ENCODE measurements at regions not wholly inside any gene's neighbourhood (a gene's known extent, or its start where the extent isn't known, plus 50 kb on each side); places are given as distances from the start of the nearest gene placed in this dataset.
A peak's percentile ranks its signal among the peaks of the same experiment; 100 is the strongest.
"Not testable (repeated sequence)": the region's sequence is repeated elsewhere in the genome, so short reads cannot be mapped to it uniquely, and the experiment has no call there.

DNA sequence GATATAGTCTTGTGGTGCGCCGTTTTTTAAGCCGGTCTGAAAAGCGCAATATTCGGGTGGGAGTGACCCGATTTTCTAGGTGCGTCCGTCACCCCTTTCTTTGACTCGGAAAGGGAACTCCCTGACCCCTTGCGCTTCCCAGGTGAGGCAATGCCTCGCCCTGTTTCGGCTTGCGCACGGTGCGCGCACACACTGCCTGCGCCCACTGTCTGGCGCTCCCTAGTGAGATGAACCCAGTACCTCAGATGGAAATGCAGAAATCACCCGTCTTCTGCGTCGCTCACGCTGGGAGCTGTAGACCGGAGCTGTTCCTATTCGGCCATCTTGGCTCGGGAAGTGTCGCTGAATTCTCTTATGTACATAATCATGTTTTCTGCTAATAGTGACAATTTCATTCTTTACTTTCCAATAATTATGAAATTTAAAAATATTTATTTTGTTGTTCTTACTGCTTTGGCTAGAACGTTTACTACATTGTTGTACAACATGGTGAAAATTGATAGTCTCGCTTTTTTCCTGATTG lies 61.2 kb upstream of the MINDY3 start:
- not testable (repeated sequence) for DNase-seq

DNA sequence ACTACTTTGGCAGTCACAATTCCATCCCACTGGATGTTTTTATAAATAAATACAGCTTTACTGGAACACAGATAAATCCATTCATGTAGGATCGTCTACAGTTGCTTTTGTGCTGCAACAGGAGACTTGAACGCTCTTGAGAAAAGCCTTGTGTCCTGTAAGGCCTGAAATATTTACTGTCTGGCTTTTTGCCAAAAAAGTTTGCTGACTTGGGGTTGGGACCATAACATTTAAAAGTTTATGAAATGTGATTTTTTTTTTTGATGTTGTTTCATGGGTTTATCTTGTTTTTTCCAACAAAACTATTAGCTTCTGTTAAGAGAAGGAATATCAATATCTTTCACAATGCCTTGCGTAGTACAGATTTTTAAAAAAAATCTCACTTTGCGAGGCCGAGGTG lies 71.1 kb upstream of the MINDY3 start:
- no peak for DNase-seq

DNA sequence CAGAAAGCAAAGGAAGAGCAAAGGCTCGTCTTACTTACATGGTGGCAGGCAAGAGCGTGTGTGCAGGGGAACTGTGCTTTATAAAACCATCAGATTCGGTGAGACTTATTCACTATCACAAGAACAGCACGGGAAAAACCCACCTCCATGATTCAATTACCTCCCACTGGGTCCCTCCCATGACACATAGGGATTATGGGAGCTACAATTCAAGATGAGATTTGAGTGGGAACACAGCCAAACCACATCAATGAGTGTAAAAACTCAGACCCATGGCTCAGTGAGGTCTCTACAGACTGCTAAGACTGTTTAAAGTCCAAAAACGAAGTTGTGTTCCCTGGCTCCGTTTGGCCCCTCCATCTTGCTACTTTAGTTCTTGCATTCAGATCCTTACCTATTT lies 79.2 kb upstream of the MINDY3 start:
- not testable (repeated sequence) for DNase-seq

DNA sequence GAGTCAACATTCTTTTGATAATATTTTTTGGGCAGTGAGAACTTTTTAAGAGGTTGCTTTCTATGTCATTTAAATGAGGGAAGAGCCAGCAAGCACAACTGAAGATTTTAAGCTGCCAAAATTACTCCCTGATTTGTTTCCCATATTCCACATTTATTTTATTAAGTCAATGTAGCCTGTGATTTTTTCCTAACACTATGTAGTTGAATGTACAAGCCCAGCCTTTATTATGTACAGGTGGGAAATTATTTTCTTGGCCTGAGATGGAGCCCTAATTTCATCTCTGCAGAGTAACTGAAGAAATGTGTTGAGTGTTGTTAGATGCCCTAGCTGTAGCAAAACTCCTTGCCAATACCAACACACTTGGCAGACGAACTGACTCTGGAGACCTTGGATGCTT lies 83.1 kb upstream of the MINDY3 start:
- DNase-seq: no peak

DNA sequence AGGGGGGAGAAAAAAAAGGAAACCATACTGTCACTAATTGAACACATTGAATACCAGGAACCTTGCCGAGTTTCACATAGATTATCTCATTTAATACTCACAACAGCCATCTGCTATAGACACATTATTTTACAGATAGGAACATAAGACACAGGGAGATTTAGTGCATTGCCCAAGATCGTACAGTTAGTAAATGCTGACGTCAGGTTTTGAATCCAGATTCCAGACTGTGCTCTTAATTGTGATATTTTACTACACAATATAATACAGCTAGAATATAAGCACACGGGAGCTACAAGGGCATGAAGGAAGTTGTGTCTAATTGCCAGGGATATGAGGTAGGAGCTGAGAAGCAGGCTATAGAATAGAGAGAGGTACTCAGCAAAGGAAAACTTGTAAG lies 93.9 kb upstream of the MINDY3 start:
- DNase-seq: no peak

DNA sequence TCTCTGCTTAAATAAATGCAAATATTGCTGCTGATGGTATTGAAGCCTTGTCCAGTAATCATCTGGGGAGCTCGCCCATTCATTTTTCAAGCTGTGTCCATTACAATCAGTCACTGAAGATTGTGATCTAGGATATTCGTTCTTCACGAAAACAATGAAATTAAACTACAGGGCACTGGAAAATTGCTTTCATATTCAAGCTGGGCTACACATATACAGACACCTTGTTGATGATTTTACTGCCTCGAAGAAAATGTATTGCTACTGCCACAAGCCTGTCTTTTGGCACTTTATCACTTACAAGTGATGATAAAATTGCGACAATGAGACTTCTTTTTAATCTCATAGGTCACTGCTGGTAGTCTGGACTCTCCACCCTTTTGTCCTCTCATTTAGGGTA lies 100.0 kb upstream of the MINDY3 start:
- no peak for DNase-seq

DNA sequence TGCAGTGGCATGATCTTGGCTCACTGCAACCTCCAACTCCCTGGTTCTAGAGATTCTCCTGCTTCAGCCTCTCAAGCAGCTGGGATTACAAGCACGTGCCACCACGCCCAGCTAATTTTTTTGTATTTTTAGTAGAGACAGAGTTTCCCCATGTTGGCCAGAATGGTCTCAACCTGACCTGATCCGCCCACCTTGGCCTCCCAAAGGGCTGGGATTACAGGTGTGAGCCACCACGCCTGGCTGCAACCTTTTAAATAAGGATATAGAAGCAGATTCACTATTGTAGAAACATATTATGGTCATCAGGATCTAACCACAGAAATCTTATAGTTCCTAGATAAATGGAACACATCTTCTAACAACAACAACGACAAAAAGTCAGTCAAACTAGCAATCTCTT lies 112.4 kb upstream of the MINDY3 start:
- not testable (repeated sequence) for DNase-seq

DNA sequence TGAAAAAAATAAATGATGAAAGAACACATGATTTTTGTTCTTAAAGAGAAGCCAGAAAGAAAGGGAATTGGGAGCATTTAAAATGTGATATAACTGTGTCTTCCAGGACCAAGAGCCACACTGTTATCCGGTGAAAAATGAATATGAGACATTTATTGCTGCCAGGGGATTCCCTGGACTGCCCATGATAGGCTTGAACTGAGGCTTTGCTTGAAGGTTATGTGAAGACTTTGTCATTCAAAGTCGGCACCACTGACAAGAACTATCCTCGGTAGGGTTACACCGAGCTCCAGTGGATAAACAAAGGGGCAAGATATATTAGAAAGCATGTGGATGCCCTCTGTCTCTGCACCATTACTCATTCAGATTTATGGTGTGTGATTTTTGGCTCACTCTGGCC lies 125.4 kb upstream of the MINDY3 start:
- DNase-seq: no peak

DNA sequence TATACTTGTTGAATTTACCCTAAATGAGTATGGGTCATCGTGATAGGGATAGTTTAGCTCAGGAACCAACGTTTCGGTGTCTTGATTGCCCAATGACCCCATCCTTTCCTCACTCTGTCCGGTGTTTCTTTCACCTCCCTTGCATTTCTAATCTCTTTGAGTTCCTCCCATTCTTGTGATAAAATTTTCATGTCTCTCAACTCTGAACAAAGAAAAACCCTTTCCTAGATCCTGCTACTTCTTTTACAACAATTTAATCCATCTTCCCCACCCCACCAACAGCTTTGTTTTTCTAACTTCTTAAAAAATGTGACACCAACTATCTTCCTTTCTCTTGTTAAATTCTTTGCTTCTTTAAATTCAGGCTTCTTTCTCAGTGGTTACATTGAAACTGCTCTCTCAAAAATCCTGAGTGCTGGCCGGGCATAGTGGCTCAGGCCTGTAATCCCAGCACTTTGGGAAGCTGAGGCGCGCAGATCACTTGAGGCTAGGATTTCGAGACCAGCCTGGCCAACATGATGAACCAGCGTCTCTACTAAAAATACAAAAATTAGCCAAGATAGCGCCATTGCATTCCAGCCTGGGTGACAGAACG lies 130.3 kb upstream of the MINDY3 start:
- DNase-seq: no peak

DNA sequence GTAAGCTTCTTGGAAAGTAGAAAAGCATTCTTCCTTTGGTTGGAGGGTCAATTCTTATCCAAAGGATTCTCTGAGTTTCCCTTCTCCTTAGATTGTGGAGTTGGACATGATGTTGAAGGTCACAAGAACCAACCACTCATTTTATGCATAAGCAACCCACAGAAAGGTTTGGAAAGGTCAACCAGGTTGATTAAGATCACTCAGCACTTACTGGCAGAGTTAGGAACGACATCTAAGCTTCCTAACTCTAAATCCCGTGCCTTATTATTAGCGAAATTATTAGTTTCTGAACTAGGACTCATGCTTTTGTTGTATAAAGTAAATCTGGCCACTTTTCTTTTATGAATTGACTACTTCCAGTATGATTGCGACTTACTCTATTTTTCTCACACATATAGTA lies 137.0 kb upstream of the MINDY3 start:
- DNase-seq: no peak

DNA sequence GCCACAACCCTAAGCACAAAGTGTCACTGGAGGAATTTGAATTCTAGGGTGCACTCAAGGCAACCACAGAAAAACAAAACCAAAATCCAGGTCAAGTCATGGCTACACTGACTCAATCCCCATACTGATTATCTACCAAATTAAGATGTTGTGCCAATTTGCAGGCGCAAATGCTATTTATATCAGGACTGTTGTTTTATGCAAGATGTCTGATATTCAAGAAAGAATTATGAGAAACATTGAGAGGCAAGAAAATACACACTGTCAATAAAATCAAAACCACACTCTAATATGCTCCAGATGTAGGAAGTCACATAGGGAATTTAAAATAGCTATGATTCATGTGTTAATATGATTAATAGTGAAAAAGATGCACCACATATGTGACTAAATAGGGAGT lies 141.3 kb upstream of the MINDY3 start:
- DNase-seq: no peak

DNA sequence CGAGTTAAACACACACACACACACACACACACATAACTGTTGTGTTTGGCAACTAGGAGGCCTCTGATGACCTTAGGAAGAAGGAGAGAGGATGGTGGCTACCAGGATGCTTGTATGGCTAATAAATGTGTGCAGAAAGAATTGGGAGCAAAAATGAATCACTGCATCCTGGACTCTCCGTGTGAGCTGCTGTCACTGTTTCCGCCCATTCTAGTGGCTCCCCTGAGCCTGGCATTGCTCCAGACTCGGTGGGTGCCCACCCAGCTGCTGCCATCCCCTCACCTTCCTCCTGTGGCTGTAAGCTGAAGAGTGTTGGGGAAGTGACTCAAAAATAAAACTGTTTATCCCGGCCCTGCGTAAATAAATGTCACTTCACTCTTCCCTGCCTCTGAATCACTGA lies 149.5 kb upstream of the MINDY3 start:
- DNase-seq: no peak

DNA sequence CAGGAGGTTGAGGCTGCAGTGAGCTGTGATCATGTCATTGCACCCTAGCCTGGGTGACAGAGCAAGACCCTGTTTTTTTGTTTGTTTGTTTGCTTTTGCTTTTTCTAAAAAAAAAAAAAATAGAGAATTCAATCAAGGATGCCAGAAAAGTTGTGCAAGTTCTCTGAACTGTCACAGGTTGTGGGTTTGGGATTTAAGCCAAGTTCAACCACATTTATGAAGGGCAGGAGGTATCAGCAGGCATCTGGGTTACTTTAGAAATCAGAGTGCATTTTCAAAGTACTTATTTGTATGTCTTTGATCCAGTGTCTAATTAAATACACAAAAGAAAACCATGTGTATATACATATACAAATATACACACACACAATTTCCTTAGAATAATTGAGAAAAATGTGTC lies 151.2 kb upstream of the MINDY3 start:
- DNase-seq: no peak

DNA sequence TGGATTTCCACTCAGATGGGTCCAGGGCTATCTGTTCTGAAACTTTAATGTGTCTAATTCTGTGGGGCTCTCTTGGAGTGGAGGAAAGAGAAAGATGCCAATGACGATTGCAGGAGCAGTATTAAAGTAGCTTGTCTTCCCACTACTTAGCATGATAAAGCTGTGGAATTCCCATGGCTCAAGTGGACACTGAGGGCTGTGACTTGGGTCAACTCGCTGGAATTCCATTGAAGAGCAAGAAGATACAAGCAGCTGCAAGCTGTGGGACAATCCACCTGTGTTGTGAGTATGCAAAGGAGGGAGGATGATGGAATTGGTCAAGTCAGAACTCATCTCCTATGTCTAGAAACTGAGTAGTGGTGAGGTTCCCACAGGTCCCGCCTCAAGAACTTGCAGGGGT lies 154.2 kb upstream of the MINDY3 start:
- DNase-seq: no peak

DNA sequence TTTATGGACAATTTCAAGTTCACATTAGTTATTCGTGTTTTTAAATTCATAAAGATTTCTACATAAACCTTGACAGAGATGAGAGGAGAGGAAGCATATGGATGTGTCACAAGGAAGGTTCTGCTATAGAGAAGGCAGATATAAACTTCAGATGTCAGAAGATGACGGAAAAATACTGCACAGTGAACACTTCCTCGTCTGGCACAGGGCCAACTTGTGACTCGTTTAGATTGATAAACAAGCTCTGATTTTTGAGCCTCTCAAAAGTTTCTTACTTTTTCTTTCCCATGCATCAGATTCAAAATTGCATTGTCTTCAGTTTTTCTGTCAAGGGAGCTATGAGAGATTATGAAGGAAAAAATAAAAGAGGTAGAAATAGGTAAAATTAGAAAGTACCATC lies 156.4 kb upstream of the MINDY3 start:
- no peak for DNase-seq

DNA sequence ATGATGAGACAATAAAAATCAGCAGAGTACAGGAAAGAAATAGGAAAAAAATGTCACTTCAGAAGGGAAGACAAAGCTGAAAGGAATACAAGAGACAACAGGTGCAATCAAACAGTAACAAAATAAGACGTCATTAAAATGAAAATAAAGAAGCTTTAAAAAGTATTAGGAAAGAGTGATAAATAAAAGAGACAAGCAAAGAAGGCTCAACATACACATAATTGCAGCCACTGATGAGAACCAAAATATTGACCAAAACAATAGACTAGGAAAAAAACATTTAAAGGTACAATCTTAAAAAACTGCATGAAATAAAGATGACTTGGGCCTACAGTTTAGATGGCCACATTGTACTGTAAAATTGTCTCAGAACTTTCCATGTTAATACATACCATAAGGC lies 160.5 kb upstream of the MINDY3 start:
- DNase-seq: no peak

DNA sequence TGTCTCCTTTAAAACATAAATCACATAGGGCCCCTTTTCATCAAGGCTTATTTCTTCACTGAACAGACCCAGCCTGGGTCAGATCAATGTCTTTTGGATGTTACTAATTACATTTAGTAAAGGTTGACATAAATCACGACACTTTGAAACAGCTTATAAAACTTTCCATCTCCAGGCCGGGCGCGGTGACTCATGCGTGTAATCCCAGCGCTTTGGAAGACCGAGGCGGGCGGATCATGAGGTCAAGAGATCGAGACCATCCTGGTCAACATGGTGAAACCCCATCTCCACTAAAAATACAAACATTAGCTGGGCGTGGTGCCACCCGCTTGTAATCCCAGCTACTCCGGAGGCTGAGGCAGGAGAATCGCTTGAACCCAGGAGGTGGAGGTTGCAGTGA lies 166.5 kb upstream of the MINDY3 start:
- DNase-seq: not testable (repeated sequence)

DNA sequence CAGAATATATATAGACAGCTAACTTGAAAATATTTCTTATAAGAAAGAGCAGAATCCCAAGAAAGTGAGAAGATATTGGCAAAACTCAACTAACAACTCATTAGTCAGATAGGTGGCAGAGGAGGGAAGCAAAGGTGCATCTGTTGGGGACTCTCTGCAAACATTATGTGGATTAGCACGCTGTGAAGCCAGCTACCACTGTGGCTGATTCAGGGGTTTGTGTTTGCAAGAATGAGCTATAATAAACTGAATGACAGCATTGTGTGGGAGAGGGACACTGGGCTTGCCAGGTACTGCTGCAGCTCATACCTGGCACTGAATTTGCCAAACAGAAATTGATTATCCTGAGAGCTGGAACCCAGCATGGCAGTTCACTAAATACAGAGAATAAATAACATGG lies 170.3 kb upstream of the MINDY3 start:
- no peak for DNase-seq

DNA sequence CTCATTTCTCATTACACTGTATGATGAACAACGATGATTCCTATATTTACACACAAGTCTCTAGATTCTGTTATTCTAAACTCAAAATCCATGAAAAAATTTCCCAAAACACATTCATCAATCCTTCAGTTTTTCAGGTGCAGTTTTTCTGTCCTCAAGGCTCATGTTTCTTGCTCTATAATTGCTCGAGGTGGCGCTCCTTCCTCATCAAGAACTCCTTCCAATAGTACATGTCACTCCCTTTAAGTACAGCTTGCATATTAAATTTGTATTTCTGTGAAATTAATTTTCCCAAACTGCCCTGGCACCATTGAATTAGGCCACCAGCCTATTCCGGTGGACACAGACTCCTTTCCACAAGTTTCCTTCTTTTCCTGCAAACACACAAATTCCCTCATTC lies 188.7 kb upstream of the MINDY3 start:
- DNase-seq: no peak

DNA sequence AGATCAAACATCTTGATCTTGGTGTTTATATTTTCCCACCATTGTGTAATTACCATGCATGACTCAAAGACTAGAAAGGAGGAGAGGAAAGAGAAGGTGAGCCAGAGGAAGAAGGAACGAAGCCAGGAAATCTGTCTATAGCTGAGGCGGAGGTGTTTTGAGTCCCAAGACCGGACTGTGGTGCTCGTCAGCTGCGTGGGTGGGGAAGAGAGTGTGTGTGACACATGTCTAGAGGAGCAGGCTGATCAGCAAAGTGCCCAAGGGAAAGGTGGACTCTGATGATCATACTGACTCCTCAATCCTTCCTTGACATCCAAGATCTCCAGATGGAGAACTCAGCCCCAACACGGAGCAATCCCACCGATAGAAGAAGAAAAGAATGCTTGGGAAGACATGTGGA lies 189.5 kb upstream of the MINDY3 start:
- DNase-seq: no peak

DNA sequence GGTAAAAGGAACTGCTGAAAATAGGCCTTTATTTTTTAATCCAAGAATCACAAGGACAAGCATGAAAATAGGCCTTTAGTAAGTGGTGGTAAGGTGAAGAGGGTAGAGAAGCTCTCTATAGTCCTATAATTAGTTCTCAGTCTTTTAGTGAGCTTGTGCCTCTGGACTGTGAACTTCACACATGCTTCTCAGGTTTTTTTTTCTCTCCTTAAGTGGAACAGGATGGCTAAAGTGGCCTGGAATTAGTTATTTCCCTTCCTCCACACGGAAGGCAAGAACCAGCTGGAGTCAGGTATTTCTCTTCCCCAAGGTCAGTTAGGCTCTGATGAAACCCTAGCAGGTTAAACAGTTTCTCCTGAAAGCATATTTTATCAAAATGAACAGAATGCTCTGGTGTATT lies 203.0 kb upstream of the MINDY3 start:
- no peak for DNase-seq

DNA sequence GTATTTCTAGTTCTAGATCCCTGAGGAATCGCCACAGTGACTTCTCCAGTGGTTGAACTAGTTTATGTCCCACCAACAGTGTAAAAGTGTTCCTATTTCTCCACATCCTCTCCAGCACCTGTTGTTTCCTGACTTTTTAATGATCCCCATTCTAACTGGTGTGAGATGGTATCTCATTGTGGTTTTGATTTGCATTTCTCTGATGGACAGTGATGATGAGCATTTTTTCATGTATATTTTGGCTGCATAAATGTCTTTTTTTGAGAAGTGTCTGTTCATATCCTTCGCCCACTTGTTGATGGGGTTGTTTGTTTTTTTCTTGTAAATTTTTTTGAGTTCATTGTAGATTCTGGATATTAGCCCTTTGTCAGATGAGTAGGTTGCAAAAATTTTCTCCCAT lies 223.2 kb upstream of the MINDY3 start:
- not testable (repeated sequence) for DNase-seq

DNA sequence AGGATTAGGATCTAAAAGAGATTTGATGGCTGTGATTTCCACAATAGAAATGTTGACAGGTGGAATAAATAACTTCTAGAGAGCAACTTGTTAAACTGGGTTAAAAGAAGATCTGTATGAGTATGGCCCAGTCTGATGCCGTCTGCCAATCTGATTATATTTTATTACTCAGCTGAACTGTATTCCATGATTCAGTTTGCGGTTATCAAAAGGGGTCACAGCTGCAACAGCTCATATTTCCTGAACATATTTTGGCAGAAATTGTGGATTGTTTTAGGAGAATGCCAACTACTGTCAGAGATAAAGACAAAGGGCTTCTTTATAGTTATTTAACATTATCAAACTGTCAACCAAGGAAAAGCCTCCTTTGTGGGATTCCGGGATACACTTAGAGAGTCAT lies 244.8 kb upstream of the MINDY3 start:
- DNase-seq: no peak

DNA sequence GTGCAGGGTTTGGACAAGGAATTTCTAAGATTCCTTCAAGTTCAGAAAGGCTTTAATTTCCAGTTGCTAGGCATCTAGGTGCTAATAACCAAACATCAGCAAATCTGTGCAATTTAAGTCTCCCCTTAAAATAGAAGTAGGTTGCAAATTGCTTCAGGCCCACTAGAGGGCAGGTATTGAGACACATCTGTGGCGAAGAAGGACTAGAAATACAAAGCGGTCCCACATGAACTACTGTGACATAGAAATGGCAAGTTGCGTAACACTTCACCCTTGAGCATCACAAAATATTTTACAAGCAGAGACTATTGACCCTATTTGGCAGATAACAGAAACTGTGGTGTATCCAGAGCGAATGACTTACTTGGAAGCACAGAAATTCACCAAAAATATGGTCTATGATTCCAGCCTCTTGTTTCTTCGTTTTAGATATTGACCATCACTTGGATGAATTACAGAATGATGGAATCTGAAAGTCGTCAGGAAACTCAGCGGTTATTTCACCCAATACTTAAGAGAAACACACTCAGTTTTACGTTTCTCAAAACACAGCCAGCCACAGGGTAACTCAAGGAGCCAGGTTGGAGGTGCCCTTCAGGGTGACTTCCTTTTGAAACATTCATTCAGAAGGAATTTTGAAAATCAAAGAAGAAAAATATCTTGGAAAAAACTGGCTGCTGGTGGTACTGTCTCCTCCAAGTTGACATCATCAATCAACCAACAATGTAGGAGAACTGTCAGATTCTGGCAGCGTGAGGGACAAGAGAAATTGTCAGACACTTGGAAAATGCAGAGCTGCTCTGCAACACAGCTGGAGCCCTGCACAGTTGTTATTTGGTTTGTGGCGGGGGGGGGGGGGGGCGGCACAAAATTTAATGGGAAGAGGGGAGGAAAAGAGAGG lies 256.3 kb upstream of the MINDY3 start:
- peak; percentile 11 for DNase-seq

DNA sequence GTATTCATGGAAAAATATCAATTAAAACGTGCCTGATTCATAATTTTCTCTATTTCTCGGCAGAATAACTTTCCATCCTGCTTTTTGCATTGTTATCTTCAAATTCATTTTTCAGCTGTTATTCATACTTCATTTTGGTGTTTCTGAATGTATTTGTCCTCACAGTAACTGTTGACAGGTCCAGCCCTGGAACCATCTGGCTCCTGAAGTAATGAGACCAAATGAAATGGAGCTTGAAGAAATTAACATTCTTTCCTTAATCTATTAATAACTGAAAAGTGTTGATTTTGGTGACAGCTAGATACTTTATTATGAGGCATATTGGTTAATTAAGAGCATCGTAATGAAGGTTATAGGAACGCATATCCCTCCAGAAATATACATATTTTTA lies 257.0 kb upstream of the MINDY3 start:
- DNase-seq: no peak

Data from stimulated activated CD4-positive, alpha-beta T cell treated with anti-CD3 and anti-CD28 coated beads, Interleukin-15, amount 100 ng/mL, for 24 hours (primary cell).